HL-60 (cell line): ENCODE measurements at regions not wholly inside any gene's neighbourhood (a gene's known extent, or its start where the extent isn't known, plus 50 kb on each side); places are given as distances from the start of the nearest gene placed in this dataset.

Source experiments
- DNase-seq, 2 experiments: peaks; one replicate each; pipeline ENCODE4 v3.0.0-alpha.2; 2010 to 2020; ENCODE audit warnings: low read depth in 1 of 2, low spot score in 1 of 2
- H3K27ac ChIP-seq: fragments of 250-450 bp; sonication (Bioruptor Pico); replicated peaks from 2 replicates; pipeline ENCODE4 v1.5.1; 2020; ENCODE audit warnings: mild to moderate bottlenecking, moderate library complexity
- H3K27me3 ChIP-seq: fragments of 250-450 bp; sonication (Bioruptor Pico); 2 replicates; pipeline ENCODE4 v1.5.1; 2021; ENCODE audit warnings: mild to moderate bottlenecking, moderate library complexity; ENCODE audit not compliant: insufficient read depth, poor library complexity, severe bottlenecking
- H3K4me3 ChIP-seq: replicated peaks from 2 replicates; pipeline ENCODE4 v1.5.1; 2011; ENCODE audit warnings: mild to moderate bottlenecking, control low read depth, low read length; ENCODE audit not compliant: insufficient read depth
- GABPA ChIP-seq: IDR thresholded peaks from 2 replicates; pipeline ENCODE4 v1.6.1; 2012; ENCODE audit warnings: low read depth
- POLR2AphosphoS5 ChIP-seq: IDR thresholded peaks from 2 replicates; pipeline ENCODE4 v1.6.1; 2012; ENCODE audit warnings: low read depth
- SPI1 ChIP-seq: IDR thresholded peaks from 2 replicates; pipeline ENCODE4 v1.6.1; 2012; ENCODE audit warnings: low read depth, mild to moderate bottlenecking, borderline replicate concordance
- TF ChIP-seq, protein P1 (sequence below): IDR thresholded peaks from 2 replicates; pipeline ENCODE4 v1.6.1; 2012; ENCODE audit warnings: low read depth; ENCODE audit not compliant: insufficient replicate concordance
- TF ChIP-seq, protein P2 (sequence below): IDR thresholded peaks from one replicate; pipeline ENCODE4 v1.5.1; 2011; ENCODE audit warnings: low read length, control low read depth, inconsistent platforms; ENCODE audit not compliant: insufficient read depth

DNA sequence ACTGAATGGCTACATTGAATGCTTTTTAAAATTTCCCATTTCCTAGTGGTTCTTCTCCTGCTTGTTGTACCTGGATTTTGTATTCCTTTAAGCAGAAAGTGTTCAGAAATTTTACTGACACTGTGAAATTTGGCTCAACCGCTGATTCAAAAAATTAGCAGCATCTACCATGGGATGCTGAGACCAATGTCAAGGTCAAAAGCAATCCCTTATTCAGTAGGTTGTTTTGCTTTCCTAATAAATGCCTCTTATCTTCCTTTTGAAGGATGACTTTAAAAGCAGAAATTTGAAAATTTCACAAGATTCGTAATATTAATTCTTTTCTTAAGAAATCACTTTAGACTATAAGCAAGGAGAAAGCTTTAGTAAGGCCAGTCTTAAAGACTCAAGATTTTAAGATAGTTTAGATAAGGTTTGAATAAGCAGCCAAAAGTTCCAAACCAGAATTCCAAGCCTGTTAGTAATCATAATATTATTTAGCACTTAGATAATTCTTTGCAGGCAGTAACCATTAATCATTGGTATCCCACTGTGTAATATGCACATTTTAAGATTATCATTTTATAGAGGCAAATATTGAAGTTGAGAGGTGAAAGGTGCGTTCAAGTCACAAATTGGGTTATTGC is 508.8 kb downstream of the ANKRD50 start:
- TF ChIP-seq SPI1: no peak
- TF ChIP-seq GABPA: no peak
- TF ChIP-seq POLR2AphosphoS5: no peak
- TF ChIP-seq, protein P1, sequence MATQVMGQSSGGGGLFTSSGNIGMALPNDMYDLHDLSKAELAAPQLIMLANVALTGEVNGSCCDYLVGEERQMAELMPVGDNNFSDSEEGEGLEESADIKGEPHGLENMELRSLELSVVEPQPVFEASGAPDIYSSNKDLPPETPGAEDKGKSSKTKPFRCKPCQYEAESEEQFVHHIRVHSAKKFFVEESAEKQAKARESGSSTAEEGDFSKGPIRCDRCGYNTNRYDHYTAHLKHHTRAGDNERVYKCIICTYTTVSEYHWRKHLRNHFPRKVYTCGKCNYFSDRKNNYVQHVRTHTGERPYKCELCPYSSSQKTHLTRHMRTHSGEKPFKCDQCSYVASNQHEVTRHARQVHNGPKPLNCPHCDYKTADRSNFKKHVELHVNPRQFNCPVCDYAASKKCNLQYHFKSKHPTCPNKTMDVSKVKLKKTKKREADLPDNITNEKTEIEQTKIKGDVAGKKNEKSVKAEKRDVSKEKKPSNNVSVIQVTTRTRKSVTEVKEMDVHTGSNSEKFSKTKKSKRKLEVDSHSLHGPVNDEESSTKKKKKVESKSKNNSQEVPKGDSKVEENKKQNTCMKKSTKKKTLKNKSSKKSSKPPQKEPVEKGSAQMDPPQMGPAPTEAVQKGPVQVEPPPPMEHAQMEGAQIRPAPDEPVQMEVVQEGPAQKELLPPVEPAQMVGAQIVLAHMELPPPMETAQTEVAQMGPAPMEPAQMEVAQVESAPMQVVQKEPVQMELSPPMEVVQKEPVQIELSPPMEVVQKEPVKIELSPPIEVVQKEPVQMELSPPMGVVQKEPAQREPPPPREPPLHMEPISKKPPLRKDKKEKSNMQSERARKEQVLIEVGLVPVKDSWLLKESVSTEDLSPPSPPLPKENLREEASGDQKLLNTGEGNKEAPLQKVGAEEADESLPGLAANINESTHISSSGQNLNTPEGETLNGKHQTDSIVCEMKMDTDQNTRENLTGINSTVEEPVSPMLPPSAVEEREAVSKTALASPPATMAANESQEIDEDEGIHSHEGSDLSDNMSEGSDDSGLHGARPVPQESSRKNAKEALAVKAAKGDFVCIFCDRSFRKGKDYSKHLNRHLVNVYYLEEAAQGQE: no peak
- TF ChIP-seq, protein P2, sequence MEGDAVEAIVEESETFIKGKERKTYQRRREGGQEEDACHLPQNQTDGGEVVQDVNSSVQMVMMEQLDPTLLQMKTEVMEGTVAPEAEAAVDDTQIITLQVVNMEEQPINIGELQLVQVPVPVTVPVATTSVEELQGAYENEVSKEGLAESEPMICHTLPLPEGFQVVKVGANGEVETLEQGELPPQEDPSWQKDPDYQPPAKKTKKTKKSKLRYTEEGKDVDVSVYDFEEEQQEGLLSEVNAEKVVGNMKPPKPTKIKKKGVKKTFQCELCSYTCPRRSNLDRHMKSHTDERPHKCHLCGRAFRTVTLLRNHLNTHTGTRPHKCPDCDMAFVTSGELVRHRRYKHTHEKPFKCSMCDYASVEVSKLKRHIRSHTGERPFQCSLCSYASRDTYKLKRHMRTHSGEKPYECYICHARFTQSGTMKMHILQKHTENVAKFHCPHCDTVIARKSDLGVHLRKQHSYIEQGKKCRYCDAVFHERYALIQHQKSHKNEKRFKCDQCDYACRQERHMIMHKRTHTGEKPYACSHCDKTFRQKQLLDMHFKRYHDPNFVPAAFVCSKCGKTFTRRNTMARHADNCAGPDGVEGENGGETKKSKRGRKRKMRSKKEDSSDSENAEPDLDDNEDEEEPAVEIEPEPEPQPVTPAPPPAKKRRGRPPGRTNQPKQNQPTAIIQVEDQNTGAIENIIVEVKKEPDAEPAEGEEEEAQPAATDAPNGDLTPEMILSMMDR: no peak
- Histone ChIP-seq H3K27me3 (no peaks in the 10 kb centered on the region), H3K27ac (no peak overlapping the region), H3K4me3 (no peak overlapping the region)
- DNase-seq: no peak

DNA sequence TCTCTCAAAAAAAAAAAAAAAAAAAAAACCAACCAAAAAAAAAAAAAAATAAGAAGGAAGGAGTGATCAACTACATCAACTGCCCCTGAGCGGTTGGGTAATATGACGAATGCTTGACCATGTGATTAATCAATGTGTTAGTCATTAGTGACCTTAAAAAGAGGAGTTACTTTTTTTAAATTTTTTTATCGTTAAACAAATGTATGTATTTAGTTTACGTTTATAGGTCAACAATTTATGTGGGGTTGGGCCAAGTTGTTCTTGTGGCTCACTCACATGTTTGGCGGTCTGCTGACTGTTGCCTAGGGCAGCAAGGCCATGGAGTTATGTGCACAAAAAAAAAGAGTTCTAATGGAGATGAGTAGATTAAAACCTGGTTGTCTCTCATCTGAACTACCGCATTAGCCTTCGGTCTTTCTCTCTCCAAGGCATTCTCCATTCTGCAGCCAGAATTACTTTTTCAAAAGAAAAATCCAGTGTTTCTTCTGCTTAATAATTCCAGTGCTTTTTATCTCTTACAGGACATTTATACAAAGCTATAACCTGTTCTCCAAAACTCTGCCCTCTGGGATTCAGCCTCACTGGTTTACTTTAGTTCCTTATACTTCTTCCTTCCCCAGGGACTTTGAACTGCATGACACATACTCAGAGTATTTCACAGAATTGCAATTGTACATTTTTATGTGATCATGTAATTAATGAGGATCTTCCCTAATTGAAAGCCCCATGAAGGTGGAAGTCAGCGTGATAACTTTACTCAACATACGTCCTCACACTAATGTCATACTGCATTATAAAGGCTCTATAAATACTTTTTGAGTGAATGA is 505.5 kb downstream of the ANKRD50 start:
- DNase-seq: no peak
- Histone ChIP-seq H3K4me3 (no peak overlapping the region), H3K27me3 (no peaks in the 10 kb centered on the region), H3K27ac (no peak overlapping the region)
- no peak for TF ChIP-seq SPI1
- TF ChIP-seq, protein P2: no peak
- TF ChIP-seq POLR2AphosphoS5: no peak
- TF ChIP-seq, protein P1: no peak
- no peak for TF ChIP-seq GABPA

DNA sequence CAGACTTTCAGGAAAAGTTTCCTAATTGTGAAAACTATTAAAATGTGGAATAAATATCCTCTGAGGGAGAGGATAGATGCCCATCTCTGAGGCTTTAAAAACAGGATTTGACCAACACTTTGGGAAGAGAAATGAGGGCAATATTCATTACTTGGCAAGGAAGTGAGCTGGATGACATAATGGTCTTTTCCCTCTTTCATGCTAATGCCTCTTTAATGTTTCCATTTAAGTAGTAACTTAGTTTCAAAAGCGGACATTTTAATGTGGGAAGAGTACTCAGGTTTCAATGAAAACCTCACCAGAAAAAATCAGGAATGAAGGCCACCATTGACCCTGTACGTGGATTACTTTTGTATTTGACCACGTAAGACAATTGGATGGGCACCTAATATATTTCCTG is 503.3 kb downstream of the ANKRD50 start:
- TF ChIP-seq GABPA: no peak
- TF ChIP-seq, protein P2: no peak
- TF ChIP-seq SPI1: no peak
- TF ChIP-seq, protein P1: no peak
- TF ChIP-seq POLR2AphosphoS5: no peak
- no peak for DNase-seq
- Histone ChIP-seq H3K27me3 (no peaks in the 10 kb centered on the region), H3K4me3 (no peak overlapping the region), H3K27ac (no peak overlapping the region)
